ENCODE measurements at regions not wholly inside any gene's neighbourhood (a gene's known extent, or its start where the extent isn't known, plus 50 kb on each side); places are given as distances from the start of the nearest gene placed in this dataset.
"Not testable (repeated sequence)": the region's sequence is repeated elsewhere in the genome, so short reads cannot be mapped to it uniquely, and the experiment has no call there.

- peak; percentile 12 for DNase-seq (ENCODE audit: extremely low read depth, low read depth)
Observed at GRCh38 chrX:25442499-25442898, 426.7 kb upstream of the ARX start.

GRCh38 chrX:25433307-25433706 is 417.5 kb upstream of the ARX start:
- no peak for DNase-seq (ENCODE audit: extremely low read depth, low read depth)

GRCh38 chrX:25432396-25432795 is 416.6 kb upstream of the ARX start:
- no peak for DNase-seq (ENCODE audit: extremely low read depth, low read depth)

GRCh38 chrX:25427873-25428555 is 412.2 kb upstream of the ARX start:
- no peak for DNase-seq (ENCODE audit: extremely low read depth, low read depth)

- not testable (repeated sequence) for DNase-seq (ENCODE audit: extremely low read depth, low read depth)
Observed at GRCh38 chrX:25404163-25404562, 388.4 kb upstream of the ARX start.

- DNase-seq (ENCODE audit: extremely low read depth, low read depth) = no peak
Observed at GRCh38 chrX:25389266-25389665, 373.5 kb upstream of the ARX start.

- DNase-seq (ENCODE audit: extremely low read depth, low read depth) = no peak
Observed at GRCh38 chrX:25383196-25383595, 367.4 kb upstream of the ARX start.

GRCh38 chrX:25356456-25356855 is 340.7 kb upstream of the ARX start:
- DNase-seq (ENCODE audit: extremely low read depth, low read depth) = no peak

- DNase-seq (ENCODE audit: extremely low read depth, low read depth) = no peak
Observed at GRCh38 chrX:25344161-25344936, 328.6 kb upstream of the ARX start.

GRCh38 chrX:25343060-25343459 is 327.3 kb upstream of the ARX start:
- no peak for DNase-seq (ENCODE audit: extremely low read depth, low read depth)

GRCh38 chrX:25337841-25338240 is 322.1 kb upstream of the ARX start:
- no peak for DNase-seq (ENCODE audit: extremely low read depth, low read depth)

GRCh38 chrX:25300994-25301393 is 285.2 kb upstream of the ARX start:
- DNase-seq (ENCODE audit: extremely low read depth, low read depth) = no peak

- DNase-seq (ENCODE audit: extremely low read depth, low read depth) = no peak
Observed at GRCh38 chrX:25296850-25297249, 281.1 kb upstream of the ARX start.

- no peak for DNase-seq (ENCODE audit: extremely low read depth, low read depth)
Observed at GRCh38 chrX:25295466-25295865, 279.7 kb upstream of the ARX start.

- no peak for DNase-seq (ENCODE audit: extremely low read depth, low read depth)
Observed at GRCh38 chrX:25290132-25290531, 274.4 kb upstream of the ARX start.

- no peak for DNase-seq (ENCODE audit: extremely low read depth, low read depth)
Observed at GRCh38 chrX:25288676-25289075, 272.9 kb upstream of the ARX start.

- DNase-seq (ENCODE audit: extremely low read depth, low read depth) = no peak
Observed at GRCh38 chrX:25287521-25287920, 271.8 kb upstream of the ARX start.

GRCh38 chrX:25285598-25285997 is 269.8 kb upstream of the ARX start:
- DNase-seq (ENCODE audit: extremely low read depth, low read depth) = no peak

- no peak for DNase-seq (ENCODE audit: extremely low read depth, low read depth)
Observed at GRCh38 chrX:25279510-25279909, 263.7 kb upstream of the ARX start.

GRCh38 chrX:25278341-25278740 is 262.6 kb upstream of the ARX start:
- no peak for DNase-seq (ENCODE audit: extremely low read depth, low read depth)

GRCh38 chrX:25277574-25277973 is 261.8 kb upstream of the ARX start:
- DNase-seq (ENCODE audit: extremely low read depth, low read depth) = no peak

- DNase-seq (ENCODE audit: extremely low read depth, low read depth) = no peak
Observed at GRCh38 chrX:25275159-25275558, 259.4 kb upstream of the ARX start.
